ENCODE measurements at regions not wholly inside any gene's neighbourhood (a gene's known extent, or its start where the extent isn't known, plus 50 kb on each side); places are given as distances from the start of the nearest gene placed in this dataset.

DNA sequence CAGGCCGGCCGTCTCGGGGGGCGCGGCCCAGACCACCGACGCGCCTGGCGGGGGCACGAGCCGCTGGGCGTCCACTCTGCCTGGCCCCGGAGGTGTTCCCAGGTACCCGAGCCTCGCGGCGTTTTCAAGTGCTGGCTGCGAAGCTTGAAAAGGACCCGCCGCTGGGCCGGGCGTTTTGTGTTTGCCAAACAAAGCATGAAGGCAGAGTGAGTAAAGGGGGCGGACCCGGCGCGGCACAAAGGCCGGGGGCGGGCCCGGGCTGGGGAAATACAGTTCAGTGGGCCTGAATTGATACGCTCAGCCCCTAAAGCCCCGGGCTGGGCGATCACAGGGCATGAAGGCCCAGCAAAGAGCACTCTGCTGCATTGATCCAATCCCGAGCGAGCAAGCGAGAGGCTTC lies 65.4 kb downstream of the SOX3 start:
- TF ChIP-seq RARB (CRISPR knock-in tag; IDR thresholded peaks at IDR 0.05) (no peak), ZFP30 (CRISPR knock-in tag; IDR thresholded peaks at IDR 0.05) (no peak), POU6F1 (CRISPR knock-in tag; IDR thresholded peaks at IDR 0.05; ENCODE audit: borderline replicate concordance, low read depth) (no peak), ISL1 (CRISPR knock-in tag; IDR thresholded peaks at IDR 0.05) (no peak), ZC3H10 (CRISPR knock-in tag; IDR thresholded peaks at IDR 0.05) (no peak), ZNF70 (CRISPR knock-in tag; IDR thresholded peaks at IDR 0.05) (no peak), PPARA (CRISPR knock-in tag; IDR thresholded peaks at IDR 0.05; ENCODE audit: borderline replicate concordance) (no peak), ZFP3 (CRISPR knock-in tag; IDR thresholded peaks at IDR 0.05) (no peak), SNAI2 (CRISPR knock-in tag; IDR thresholded peaks at IDR 0.05) (no peak), CREB5 (CRISPR knock-in tag; IDR thresholded peaks at IDR 0.05; ENCODE audit: low read depth) (no peak), CSDC2 (CRISPR knock-in tag; IDR thresholded peaks at IDR 0.05) (no peak), TCF4 (CRISPR knock-in tag; IDR thresholded peaks at IDR 0.05; ENCODE audit: borderline replicate concordance) (no peak), TOX (CRISPR knock-in tag; IDR thresholded peaks at IDR 0.05; ENCODE audit: borderline replicate concordance) (no peak)
- TF ChIP-seq, protein P1, sequence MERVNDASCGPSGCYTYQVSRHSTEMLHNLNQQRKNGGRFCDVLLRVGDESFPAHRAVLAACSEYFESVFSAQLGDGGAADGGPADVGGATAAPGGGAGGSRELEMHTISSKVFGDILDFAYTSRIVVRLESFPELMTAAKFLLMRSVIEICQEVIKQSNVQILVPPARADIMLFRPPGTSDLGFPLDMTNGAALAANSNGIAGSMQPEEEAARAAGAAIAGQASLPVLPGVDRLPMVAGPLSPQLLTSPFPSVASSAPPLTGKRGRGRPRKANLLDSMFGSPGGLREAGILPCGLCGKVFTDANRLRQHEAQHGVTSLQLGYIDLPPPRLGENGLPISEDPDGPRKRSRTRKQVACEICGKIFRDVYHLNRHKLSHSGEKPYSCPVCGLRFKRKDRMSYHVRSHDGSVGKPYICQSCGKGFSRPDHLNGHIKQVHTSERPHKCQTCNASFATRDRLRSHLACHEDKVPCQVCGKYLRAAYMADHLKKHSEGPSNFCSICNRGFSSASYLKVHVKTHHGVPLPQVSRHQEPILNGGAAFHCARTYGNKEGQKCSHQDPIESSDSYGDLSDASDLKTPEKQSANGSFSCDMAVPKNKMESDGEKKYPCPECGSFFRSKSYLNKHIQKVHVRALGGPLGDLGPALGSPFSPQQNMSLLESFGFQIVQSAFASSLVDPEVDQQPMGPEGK (CRISPR knock-in tag; IDR thresholded peaks at IDR 0.05; ENCODE audit: borderline replicate concordance), result no peak
